ENCODE measurements at regions not wholly inside any gene's neighbourhood (a gene's known extent, or its start where the extent isn't known, plus 50 kb on each side); places are given as distances from the start of the nearest gene placed in this dataset.

GRCh38 chr1:164343189-164343588, 215.8 kb upstream of the PBX1 start:
- no peak for TF ChIP-seq CTCF (IDR thresholded peaks at IDR 0.05)
- TF ChIP-seq POLR2A (IDR thresholded peaks at IDR 0.05), result no peak
